Colon (tissue), 2 donors: ENCODE measurements at regions not wholly inside any gene's neighbourhood (a gene's known extent, or its start where the extent isn't known, plus 50 kb on each side); places are given as distances from the start of the nearest gene placed in this dataset.
"Not testable (repeated sequence)": the region's sequence is repeated elsewhere in the genome, so short reads cannot be mapped to it uniquely, and the experiment has no call there.

Experiments
- FAIRE-seq: peaks from 2 replicates; lab custom pipeline; 2012; peaks lifted over from hg19 to GRCh38; lab: Jason Lieb, UNC
- donor health status: control.
- donor health status: control.

GRCh38 chr18:64851726-64852125, 702.8 kb upstream of the LINC00305 start:
- no peak for FAIRE-seq

GRCh38 chr18:64850791-64851190, 701.9 kb upstream of the LINC00305 start:
- FAIRE-seq, result no peak

GRCh38 chr18:64840911-64841701, 692.2 kb upstream of the LINC00305 start:
- FAIRE-seq, result no peak

GRCh38 chr18:64810354-64810753, 661.5 kb upstream of the LINC00305 start:
- no peak for FAIRE-seq

- FAIRE-seq, result no peak
Measured at GRCh38 chr18:64809801-64810200, 660.9 kb upstream of the LINC00305 start.

GRCh38 chr18:64807560-64807959, 658.7 kb upstream of the LINC00305 start:
- FAIRE-seq, result no peak

- no peak for FAIRE-seq
Measured at GRCh38 chr18:64806691-64807090, 657.8 kb upstream of the LINC00305 start.

GRCh38 chr18:64806232-64806631, 657.3 kb upstream of the LINC00305 start:
- no peak for FAIRE-seq

GRCh38 chr18:64803471-64803870, 654.6 kb upstream of the LINC00305 start:
- no peak for FAIRE-seq

GRCh38 chr18:64800151-64800550, 651.3 kb upstream of the LINC00305 start:
- FAIRE-seq, result peak; percentile 76

- no peak for FAIRE-seq
Measured at GRCh38 chr18:64799376-64799775, 650.5 kb upstream of the LINC00305 start.

- no peak for FAIRE-seq
Measured at GRCh38 chr18:64791236-64791635, 642.3 kb upstream of the LINC00305 start.

- no peak for FAIRE-seq
Measured at GRCh38 chr18:64785686-64786085, 636.8 kb upstream of the LINC00305 start.

GRCh38 chr18:64777556-64777955, 628.7 kb upstream of the LINC00305 start:
- FAIRE-seq, result no peak

- FAIRE-seq, result no peak
Measured at GRCh38 chr18:64765908-64766307, 617.0 kb upstream of the LINC00305 start.

GRCh38 chr18:64752707-64753106, 603.8 kb upstream of the LINC00305 start:
- FAIRE-seq, result no peak

GRCh38 chr18:64749884-64750283, 601.0 kb upstream of the LINC00305 start:
- no peak for FAIRE-seq

GRCh38 chr18:64747803-64748202, 598.9 kb upstream of the LINC00305 start:
- no peak for FAIRE-seq

- no peak for FAIRE-seq
Measured at GRCh38 chr18:64742898-64743297, 594.0 kb upstream of the LINC00305 start.

- no peak for FAIRE-seq
Measured at GRCh38 chr18:64734063-64734462, 585.2 kb upstream of the LINC00305 start.

- not testable (repeated sequence) for FAIRE-seq
Measured at GRCh38 chr18:64725657-64726056, 576.8 kb upstream of the LINC00305 start.

- no peak for FAIRE-seq
Measured at GRCh38 chr18:64720781-64721464, 572.0 kb upstream of the LINC00305 start.

- FAIRE-seq, result no peak
Measured at GRCh38 chr18:64718808-64719207, 569.9 kb upstream of the LINC00305 start.

GRCh38 chr18:64717026-64717425, 568.1 kb upstream of the LINC00305 start:
- no peak for FAIRE-seq
